H1 (cell line): ENCODE measurements at regions not wholly inside any gene's neighbourhood (a gene's known extent, or its start where the extent isn't known, plus 50 kb on each side); places are given as distances from the start of the nearest gene placed in this dataset.
A peak's percentile ranks its signal among the peaks of the same experiment; 100 is the strongest.

ENCODE experiments used
- CTCF ChIA-PET: fragments of 300-600 bp; sonication (Branson Sonifier 250); formaldehyde crosslinking; loops from one replicate; lab custom pipeline; 2021; ENCODE audit not compliant: partially characterized antibody; lab: Charles Lee
- POLR2A ChIA-PET: fragments of 300-600 bp; sonication (Branson Sonifier 250); formaldehyde crosslinking; loops from one replicate; lab custom pipeline; 2021; ENCODE audit warnings: inconsistent platforms; ENCODE audit not compliant: partially characterized antibody; lab: Charles Lee
- DNase-seq, 2 experiments: peaks; one replicate each; pipeline versions ENCODE4 v3.0.0 to v3.0.0-alpha.2; 2010 to 2022; ENCODE audit warnings: low spot score in 2 of 2, low read depth in 1 of 2, mixed read lengths in 1 of 2
- FAIRE-seq: peaks from 2 replicates; lab custom pipeline; 2011; peaks lifted over from hg19 to GRCh38; lab: Jason Lieb, UNC
- H2AFZ ChIP-seq: 2 replicates; pipeline ENCODE4 v1.8.1; 2012; ENCODE audit warnings: low read length, inconsistent platforms
- H2AK5ac ChIP-seq: 2 replicates; pipeline ENCODE4 v1.6.1; 2013; ENCODE audit warnings: low read depth, low read length
- H2BK120ac ChIP-seq: replicated peaks from 2 replicates; pipeline ENCODE3; 2013; ENCODE audit warnings: low read depth, low read length, inconsistent platforms
- H2BK12ac ChIP-seq: 2 replicates; pipeline ENCODE4 v1.6.1; 2013; ENCODE audit warnings: low read depth, low read length
- H2BK15ac ChIP-seq: 2 replicates; pipeline ENCODE4 v1.6.1; 2013; ENCODE audit warnings: low read length
- H2BK20ac ChIP-seq: 2 replicates; pipeline ENCODE4 v1.6.1; 2013; ENCODE audit warnings: low read length
- H2BK5ac ChIP-seq: 2 replicates; pipeline ENCODE4 v1.6.1; 2013; ENCODE audit warnings: low read depth, low read length
- H3K14ac ChIP-seq: 2 replicates; pipeline ENCODE4 v1.6.1; 2013; ENCODE audit warnings: inconsistent platforms; ENCODE audit not compliant: insufficient read length
- H3K18ac ChIP-seq: 2 replicates; pipeline ENCODE4 v1.6.1; 2013; ENCODE audit warnings: low read length; ENCODE audit errors: extremely low read depth
- H3K23ac ChIP-seq: 2 replicates; pipeline ENCODE4 v1.6.1; 2013; ENCODE audit warnings: inconsistent platforms; ENCODE audit not compliant: insufficient read length
- H3K23me2 ChIP-seq: 2 replicates; pipeline ENCODE4 v1.6.1; 2013; ENCODE audit warnings: low read depth, low read length
- H3K27ac ChIP-seq: 2 replicates; pipeline ENCODE4 v1.6.1; 2011; ENCODE audit warnings: low read depth, low read length, inconsistent platforms
- H3K27me3 ChIP-seq, 4 experiments: replicated peaks in 1 of 4; 1 replicate in 1 of 4; 2 replicates in 3 of 4; pipeline versions ENCODE4 v1.6.1 to v1.8.1; 2011 to 2013; ENCODE audit warnings: low read length in 3 of 4, mild to moderate bottlenecking in 3 of 4, inconsistent platforms in 2 of 4, mixed read lengths in 2 of 4, moderate library complexity in 1 of 4; ENCODE audit not compliant: control insufficient read depth in 3 of 4, insufficient read depth in 3 of 4; ENCODE audit errors: extremely low read depth in 1 of 4
- H3K36me3 ChIP-seq, 4 experiments: 2 replicates each; pipeline versions ENCODE4 v1.6.1 to v1.8.1; 2011 to 2013; ENCODE audit warnings: mild to moderate bottlenecking in 4 of 4, low read length in 3 of 4, moderate library complexity in 2 of 4, control low read depth in 1 of 4, inconsistent platforms in 1 of 4; ENCODE audit not compliant: insufficient read depth in 4 of 4, control insufficient read depth in 2 of 4
- H3K4ac ChIP-seq: replicated peaks from 2 replicates; pipeline ENCODE3; 2013; ENCODE audit warnings: low read length, low read depth, mixed read lengths, inconsistent platforms; ENCODE audit not compliant: insufficient read length
- H3K4me1 ChIP-seq, 4 experiments: replicated peaks in 1 of 4; 1 replicate in 1 of 4; 2 replicates in 3 of 4; pipeline versions ENCODE4 v1.6.1 to v1.8.1; 2011 to 2013; ENCODE audit warnings: low read length in 3 of 4, inconsistent platforms in 2 of 4, mixed read lengths in 1 of 4; ENCODE audit not compliant: insufficient read depth in 4 of 4, control insufficient read depth in 3 of 4
- H3K4me2 ChIP-seq, 2 experiments: 2 replicates each; pipeline versions ENCODE4 v1.6.1 to v1.8.1; 2011 to 2013; ENCODE audit warnings: low read depth in 2 of 2, low read length in 2 of 2, control low read depth in 1 of 2, inconsistent platforms in 1 of 2, mild to moderate bottlenecking in 1 of 2; ENCODE audit not compliant: insufficient read depth in 1 of 2
- H3K4me3 ChIP-seq, 4 experiments: fragments of 200-600, 300-600 bp in 1 of 4; sonication (generic), shearing (Covaris generic), sonication (Bioruptor Twin) in 1 of 4; 2 replicates each; pipeline versions ENCODE4 v1.5.1 to v1.8.1; 2011 to 2016; ENCODE audit warnings: low read length in 4 of 4, low read depth in 3 of 4, control low read depth in 2 of 4, inconsistent platforms in 2 of 4, mild to moderate bottlenecking in 2 of 4, mixed read lengths in 1 of 4, moderate library complexity in 1 of 4; ENCODE audit not compliant: insufficient read depth in 2 of 4; ENCODE audit errors: extremely low read depth in 1 of 4
- H3K56ac ChIP-seq: replicated peaks from 2 replicates; pipeline ENCODE3; 2013; ENCODE audit warnings: low read depth, mild to moderate bottlenecking, mixed read lengths, low read length, inconsistent platforms; ENCODE audit not compliant: insufficient read length
- H3K79me1 ChIP-seq: 2 replicates; pipeline ENCODE4 v1.6.1; 2013; ENCODE audit warnings: low read depth, low read length, control low read depth
- H3K79me2 ChIP-seq, 2 experiments: 2 replicates each; pipeline versions ENCODE4 v1.6.1 to v1.8.1; 2012 to 2013; ENCODE audit warnings: low read length in 2 of 2, mild to moderate bottlenecking in 2 of 2, inconsistent platforms in 1 of 2; ENCODE audit not compliant: insufficient read depth in 2 of 2, control insufficient read depth in 1 of 2
- H3K9ac ChIP-seq, 4 experiments: replicated peaks in 1 of 4; 1 replicate in 1 of 4; 2 replicates in 3 of 4; pipeline versions ENCODE4 v1.6.1 to v1.8.1; 2011 to 2013; ENCODE audit warnings: low read depth in 3 of 4, low read length in 3 of 4, control low read depth in 2 of 4, mild to moderate bottlenecking in 2 of 4, moderate library complexity in 2 of 4, inconsistent platforms in 1 of 4; ENCODE audit errors: extremely low read depth in 1 of 4
- H3K9me3 ChIP-seq, 2 experiments: 2 replicates each; pipeline versions ENCODE4 v1.6.1 to v1.8.1; 2012 to 2013; ENCODE audit warnings: mild to moderate bottlenecking in 2 of 2, moderate library complexity in 2 of 2, control low read depth in 1 of 2, inconsistent platforms in 1 of 2, low read depth in 1 of 2, low read length in 1 of 2, mixed read lengths in 1 of 2; ENCODE audit not compliant: insufficient read depth in 2 of 2
- H4K20me1 ChIP-seq, 2 experiments: replicated peaks in 1 of 2; 2 replicates each; pipeline versions ENCODE3 to v1.8.1; 2011 to 2013; ENCODE audit warnings: inconsistent platforms in 2 of 2, low read length in 2 of 2, mild to moderate bottlenecking in 1 of 2; ENCODE audit not compliant: insufficient read depth in 2 of 2, control insufficient read depth in 1 of 2
- H4K5ac ChIP-seq: 2 replicates; pipeline ENCODE4 v1.6.1; 2013; ENCODE audit warnings: low read length, low read depth, mixed read lengths, inconsistent platforms; ENCODE audit not compliant: insufficient read length
- H4K8ac ChIP-seq: 2 replicates; pipeline ENCODE4 v1.8.0; 2013; ENCODE audit warnings: mild to moderate bottlenecking, moderate library complexity, low read length, inconsistent platforms; ENCODE audit not compliant: insufficient read depth; ENCODE audit errors: extremely low read depth
- H4K91ac ChIP-seq: replicated peaks from 2 replicates; pipeline ENCODE3; 2013; ENCODE audit warnings: low read length, mixed read lengths, inconsistent platforms; ENCODE audit not compliant: insufficient read length
- WGBS, 2 experiments: shearing (Covaris generic) in 1 of 2; methylation state at CpG; one replicate each; pipeline versions ENCODE4 v1.1.6 to v1.1.7; 2013 to 2015; ENCODE audit warnings: low lambda C conversion rate in 2 of 2, mixed read lengths in 2 of 2, inconsistent platforms in 1 of 2, low coverage in 1 of 2, missing lambda C conversion rate in 1 of 2; ENCODE audit not compliant: insufficient replicate concordance in 2 of 2, insufficient coverage in 1 of 2, insufficient read length in 1 of 2; ENCODE audit errors: extremely low coverage in 1 of 2, missing lambda C conversion rate in 1 of 2; 5-methylcytosine and 5-hydroxymethylcytosine counted together

DNA sequence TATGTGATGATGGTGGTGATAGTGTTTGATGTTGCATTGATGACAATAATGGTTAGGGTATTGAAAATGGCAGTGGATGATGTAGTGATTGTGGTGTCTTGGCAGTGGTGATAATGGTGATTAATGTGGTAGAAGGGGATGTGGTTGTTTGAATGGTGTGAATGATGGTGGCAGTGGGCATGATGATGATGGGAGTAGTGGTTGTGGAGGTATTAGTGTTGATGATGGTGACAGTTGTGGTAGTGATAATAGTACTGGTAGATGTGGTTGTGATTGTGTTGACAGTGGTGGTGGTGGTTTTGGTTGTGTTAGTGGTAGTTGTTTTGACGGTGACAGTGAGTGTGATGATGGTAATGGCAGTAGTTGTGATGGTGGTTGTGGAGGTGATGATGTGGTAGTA lies 1049.0 kb downstream of the VRK1 start:
- POLR2A ChIA-PET = no interaction called here
- H3K4ac ChIP-seq = no peak overlapping the region

More for the DNA sequence above, 1049.0 kb downstream of the VRK1 start:
- no peak overlapping the region for H4K5ac ChIP-seq
- CTCF ChIA-PET = no interaction called here
- H2AK5ac ChIP-seq = no peak overlapping the region
- peaks cover 0 to 6% (median 5%) of the 10 kb centered on the region in 4 experiments; a peak in 5 of 7 replicates for H3K4me1 ChIP-seq
- no peak overlapping the region for H3K14ac ChIP-seq
- no peaks in the 10 kb centered on the region for H3K9me3 ChIP-seq
- no peaks in the 10 kb centered on the region for H3K79me1 ChIP-seq
- no peak overlapping the region for H3K23ac ChIP-seq
- H2BK120ac ChIP-seq = no peak overlapping the region
- 100% methylated on average over 1 of the region's 1 CpG; no CpG with 5 or more reads in 1 of the 2 experiments for WGBS, 2 experiments
- no peak overlapping the region for H4K91ac ChIP-seq
- no peak overlapping the region; the same call in 1 of the 2 replicates for H2BK12ac ChIP-seq
- peaks cover 7% of the 10 kb centered on the region; the same call in 1 of the 2 replicates for H3K23me2 ChIP-seq
- H4K20me1 ChIP-seq = peaks cover 0 to 3% of the 10 kb centered on the region in 2 experiments
- H3K56ac ChIP-seq = peak overlapping the region; percentile 83
- no peak overlapping the region for H3K4me3 ChIP-seq
- H2AFZ ChIP-seq = no peak overlapping the region
- no peak overlapping the region for H2BK5ac ChIP-seq
- no peak overlapping the region for H3K27ac ChIP-seq
- H3K9ac ChIP-seq = no peak overlapping the region
- DNase-seq (no peak), FAIRE-seq (no peak)
- no peak overlapping the region; a peak in 1 of 4 replicates for H3K4me2 ChIP-seq
- H4K8ac ChIP-seq = no peak overlapping the region
- H3K18ac ChIP-seq = no peak overlapping the region
- no peaks in the 10 kb centered on the region for H3K27me3 ChIP-seq
- no peaks in the 10 kb centered on the region for H3K36me3 ChIP-seq
- no peaks in the 10 kb centered on the region; a peak in 1 of 4 replicates for H3K79me2 ChIP-seq
- H2BK15ac ChIP-seq = no peak overlapping the region
- no peak overlapping the region for H2BK20ac ChIP-seq
